ACC112 (cell line): ENCODE measurements at regions not wholly inside any gene's neighbourhood (a gene's known extent, or its start where the extent isn't known, plus 50 kb on each side); places are given as distances from the start of the nearest gene placed in this dataset.

ENCODE experiments used
- H2AFZ ChIP-seq: fragments of 200-600 bp; sonication (generic); one replicate; pipeline ENCODE4 v1.6.0; 2017; ENCODE audit warnings: antibody characterized with exemption, low read length; ENCODE audit not compliant: unreplicated experiment
- H3K27ac ChIP-seq: fragments of 200-600 bp; sonication (generic); 2 replicates; pipeline ENCODE4 v1.5.1; 2014; ENCODE audit warnings: low read depth, mild to moderate bottlenecking, antibody characterized with exemption, low read length, moderate library complexity
- H3K27me3 ChIP-seq: fragments of 200-600 bp; sonication (generic); 2 replicates; pipeline ENCODE4 v1.6.1; 2014; ENCODE audit warnings: mild to moderate bottlenecking, antibody characterized with exemption, low read length, moderate library complexity, mixed read lengths; ENCODE audit not compliant: insufficient read depth
- H3K36me3 ChIP-seq: fragments of 200-600 bp; sonication (generic); 2 replicates; pipeline ENCODE4 v1.6.1; 2016; ENCODE audit warnings: mild to moderate bottlenecking, antibody characterized with exemption, low read length, moderate library complexity, mixed read lengths; ENCODE audit not compliant: insufficient read depth
- H3K4me1 ChIP-seq: fragments of 200-600 bp; sonication (generic); one replicate; pipeline ENCODE4 v1.6.1; 2016; ENCODE audit warnings: low read length, mixed read lengths; ENCODE audit not compliant: insufficient read depth, unreplicated experiment, control insufficient read depth
- H3K4me3 ChIP-seq: fragments of 200-600 bp; sonication (generic); 2 replicates; pipeline ENCODE4 v1.5.1; 2014; ENCODE audit warnings: mild to moderate bottlenecking, low read depth, low read length
- H3K79me2 ChIP-seq: fragments of 200-600 bp; sonication (generic); one replicate; pipeline ENCODE4 v1.6.0; 2016; ENCODE audit warnings: low read length; ENCODE audit not compliant: control insufficient read depth, unreplicated experiment, insufficient read depth

DNA sequence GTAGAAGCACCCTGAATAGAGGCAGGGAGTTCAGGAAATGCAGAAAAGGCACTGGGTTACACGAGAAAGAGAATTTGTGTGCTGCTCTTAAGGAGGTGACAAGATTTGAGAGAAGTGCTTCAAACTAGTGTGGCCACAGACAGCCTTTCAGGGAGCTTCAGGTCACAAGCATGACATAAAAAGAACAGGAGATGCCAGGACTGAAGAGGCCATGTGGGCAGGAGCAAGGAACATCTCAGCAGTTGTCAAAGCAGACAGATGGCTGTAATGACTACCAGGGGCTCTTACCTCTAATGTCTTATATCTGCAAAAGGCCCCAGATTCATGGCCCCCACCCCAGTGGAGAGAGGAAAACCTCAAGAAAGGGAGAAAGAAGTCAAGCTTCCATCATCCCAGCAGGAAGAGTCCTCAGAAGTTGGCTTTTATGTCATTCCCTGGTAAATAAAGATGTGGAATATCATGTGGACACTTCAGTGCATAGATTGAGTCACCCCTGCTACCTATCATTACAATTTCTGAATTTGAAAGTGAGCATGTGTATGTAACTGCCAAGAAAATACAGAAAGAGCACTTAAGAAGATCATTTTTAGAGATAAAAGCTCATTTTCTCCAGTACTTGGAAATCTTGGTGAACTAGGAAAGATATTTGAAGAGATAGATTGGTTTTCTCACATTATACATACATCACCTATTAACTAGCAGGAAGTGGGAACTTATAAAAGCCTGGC is 214.4 kb upstream of the RORB start:
- Histone ChIP-seq H3K79me2 (no peaks in the 10 kb centered on the region), H3K4me3 (no peak overlapping the region), H3K4me1 (no peaks in the 10 kb centered on the region), H2AFZ (no peak overlapping the region), H3K27ac (no peak overlapping the region), H3K36me3 (no peaks in the 10 kb centered on the region), H3K27me3 (no peaks in the 10 kb centered on the region)

DNA sequence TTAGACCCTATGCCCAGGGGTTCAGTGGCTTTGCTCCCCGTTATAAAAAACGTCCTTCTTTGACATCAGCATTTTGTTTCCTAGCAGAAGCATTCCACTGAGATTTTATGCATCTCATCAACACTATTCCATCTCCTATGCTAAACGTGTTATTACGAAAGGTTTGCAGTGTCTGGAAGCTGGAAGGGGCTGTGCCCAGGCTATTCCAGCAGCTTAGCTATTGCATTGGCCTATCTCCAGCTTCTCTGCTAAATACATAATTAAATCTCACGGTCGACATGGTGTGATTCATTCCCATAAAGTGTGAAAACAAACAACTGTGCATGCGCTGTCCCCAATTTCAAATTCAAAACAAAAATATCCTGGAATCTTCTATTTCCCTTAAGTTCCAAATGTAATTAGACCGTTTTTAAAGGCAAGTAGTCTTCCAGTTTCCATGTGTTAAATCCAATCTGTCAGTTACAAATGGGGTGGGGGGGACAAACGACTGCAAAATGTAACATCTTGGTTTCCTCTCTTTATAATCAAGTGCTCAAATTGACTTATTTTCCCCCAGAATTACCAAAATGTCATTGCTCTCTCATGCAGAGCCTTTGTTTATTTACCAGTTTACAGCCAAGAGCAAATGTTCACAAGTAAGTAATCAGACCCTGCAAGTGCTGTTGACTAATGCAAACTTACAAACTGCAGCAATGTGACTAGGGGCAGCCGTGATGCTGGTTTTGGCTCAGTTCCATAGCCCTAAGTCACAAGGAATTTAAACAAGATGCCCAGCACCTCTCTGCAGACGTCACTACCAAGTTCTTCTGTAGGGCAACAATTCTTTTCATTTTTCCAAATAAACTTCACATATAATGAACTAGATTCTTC is 212.3 kb upstream of the RORB start:
- H3K4me3 ChIP-seq: no peak overlapping the region
- no peaks in the 10 kb centered on the region for H3K4me1 ChIP-seq
- no peak overlapping the region for H3K27ac ChIP-seq
- no peaks in the 10 kb centered on the region for H3K79me2 ChIP-seq
- no peaks in the 10 kb centered on the region for H3K36me3 ChIP-seq
- H3K27me3 ChIP-seq: no peaks in the 10 kb centered on the region
- no peak overlapping the region for H2AFZ ChIP-seq

DNA sequence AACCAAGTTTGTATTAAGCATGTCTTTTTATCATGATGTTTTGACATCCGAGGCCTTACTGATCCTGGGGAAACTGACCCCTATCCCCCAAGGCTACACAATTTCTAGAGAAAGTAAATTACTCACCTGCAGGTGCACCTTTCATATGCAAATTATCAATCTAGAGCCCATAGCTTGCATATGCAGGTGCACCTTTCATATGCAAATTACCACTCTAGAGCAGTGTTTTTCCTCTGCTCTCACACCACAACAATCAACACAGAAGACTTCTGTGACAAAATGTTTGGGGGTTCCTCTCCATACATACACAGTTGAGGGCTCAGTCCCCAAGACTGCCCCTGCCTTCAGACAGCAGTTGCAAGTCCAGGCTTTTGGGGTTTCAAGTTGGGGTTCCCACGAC is 203.7 kb upstream of the RORB start:
- Histone ChIP-seq H3K36me3 (no peaks in the 10 kb centered on the region), H3K4me1 (no peaks in the 10 kb centered on the region), H3K79me2 (no peaks in the 10 kb centered on the region), H3K27me3 (no peaks in the 10 kb centered on the region), H2AFZ (no peak overlapping the region), H3K4me3 (no peak overlapping the region), H3K27ac (no peak overlapping the region)

DNA sequence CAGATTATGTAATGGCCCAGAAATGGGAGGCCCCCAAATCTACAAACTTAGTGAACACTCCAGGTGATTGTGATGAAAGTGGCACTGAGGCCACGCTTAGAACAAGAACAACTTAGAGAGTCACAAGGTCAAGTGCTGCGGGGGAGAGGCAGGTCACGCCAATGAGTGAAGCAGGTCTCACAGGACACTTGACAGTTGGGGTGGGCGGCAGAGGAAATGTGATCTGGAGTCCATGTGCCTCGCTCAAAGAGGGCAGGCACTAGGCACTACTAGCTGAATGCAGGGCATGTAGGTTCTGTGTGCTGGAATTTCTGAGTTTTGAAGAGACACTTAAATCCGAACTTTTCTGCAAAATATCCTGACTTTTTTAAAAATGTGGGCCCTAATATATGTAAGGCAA is 193.2 kb upstream of the RORB start:
- H3K4me3 ChIP-seq: no peak overlapping the region
- no peaks in the 10 kb centered on the region for H3K79me2 ChIP-seq
- H3K4me1 ChIP-seq: no peaks in the 10 kb centered on the region
- H3K27ac ChIP-seq: no peak overlapping the region
- H3K27me3 ChIP-seq: no peaks in the 10 kb centered on the region
- no peak overlapping the region for H2AFZ ChIP-seq
- no peaks in the 10 kb centered on the region for H3K36me3 ChIP-seq

DNA sequence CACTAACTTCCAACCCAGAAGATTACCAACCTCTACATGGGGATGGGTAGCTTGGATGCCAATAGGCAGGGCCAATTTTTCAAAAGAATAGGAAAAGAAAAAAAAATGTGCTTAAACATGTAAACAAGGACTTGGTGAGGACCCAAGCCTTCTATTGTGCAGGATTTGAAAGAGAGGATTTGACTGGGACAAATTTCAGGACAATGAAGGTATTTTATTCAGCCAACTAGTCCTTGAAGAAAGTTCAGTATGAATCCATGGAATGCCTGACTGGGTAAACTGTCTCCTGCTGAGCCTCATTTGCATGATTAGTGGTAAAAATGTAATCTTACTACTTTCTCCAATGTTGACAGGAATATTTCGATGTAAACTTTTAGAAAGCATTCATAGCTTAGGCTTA is 192.5 kb upstream of the RORB start:
- Histone ChIP-seq H3K79me2 (no peaks in the 10 kb centered on the region), H3K4me3 (no peak overlapping the region), H3K27ac (no peak overlapping the region), H3K36me3 (no peaks in the 10 kb centered on the region), H2AFZ (no peak overlapping the region), H3K27me3 (no peaks in the 10 kb centered on the region), H3K4me1 (no peaks in the 10 kb centered on the region)

DNA sequence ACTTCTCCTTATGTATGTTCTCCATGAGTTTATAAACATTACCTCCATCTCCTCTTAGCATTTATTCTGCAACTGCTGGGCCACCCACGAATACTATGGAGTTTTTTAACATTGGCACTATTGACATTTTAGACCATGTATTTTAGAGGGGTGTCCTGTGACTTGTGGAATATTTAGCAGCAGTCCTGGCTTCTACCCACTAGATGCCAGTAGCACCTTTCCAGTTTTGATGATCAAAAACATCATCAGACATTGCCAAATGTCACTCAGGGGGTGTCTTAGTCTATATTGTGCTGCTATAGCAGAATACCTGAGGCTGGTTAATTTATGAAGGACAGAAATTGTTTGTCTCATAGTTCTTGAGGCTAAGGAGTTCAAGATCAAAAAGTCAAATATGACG is 187.5 kb upstream of the RORB start:
- Histone ChIP-seq H2AFZ (no peak overlapping the region), H3K27me3 (no peaks in the 10 kb centered on the region), H3K27ac (no peak overlapping the region), H3K4me3 (no peak overlapping the region), H3K4me1 (no peaks in the 10 kb centered on the region), H3K79me2 (no peaks in the 10 kb centered on the region), H3K36me3 (no peaks in the 10 kb centered on the region)

DNA sequence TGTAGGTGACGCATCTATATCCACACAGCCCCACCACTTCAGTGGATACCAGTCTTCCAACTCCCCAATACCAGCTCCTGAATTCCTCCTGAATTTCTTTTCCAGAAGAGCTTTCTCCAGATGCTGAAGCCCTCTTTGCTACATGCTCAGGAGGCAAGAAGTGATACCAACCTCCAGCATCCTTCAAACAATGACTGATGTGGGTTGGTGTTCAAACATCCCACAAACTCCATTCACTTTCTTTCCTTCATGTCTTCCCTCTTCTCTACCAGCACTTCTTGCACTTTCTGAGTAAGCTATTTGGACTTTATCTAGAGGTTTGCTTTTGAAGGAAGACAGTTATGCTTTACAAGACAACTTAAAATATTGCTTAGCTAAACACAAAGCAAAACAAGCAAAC is 179.9 kb upstream of the RORB start:
- no peaks in the 10 kb centered on the region for H3K36me3 ChIP-seq
- H3K27me3 ChIP-seq: no peaks in the 10 kb centered on the region
- H3K4me1 ChIP-seq: no peaks in the 10 kb centered on the region
- H2AFZ ChIP-seq: no peak overlapping the region
- no peak overlapping the region for H3K4me3 ChIP-seq
- H3K79me2 ChIP-seq: no peaks in the 10 kb centered on the region
- no peak overlapping the region for H3K27ac ChIP-seq

DNA sequence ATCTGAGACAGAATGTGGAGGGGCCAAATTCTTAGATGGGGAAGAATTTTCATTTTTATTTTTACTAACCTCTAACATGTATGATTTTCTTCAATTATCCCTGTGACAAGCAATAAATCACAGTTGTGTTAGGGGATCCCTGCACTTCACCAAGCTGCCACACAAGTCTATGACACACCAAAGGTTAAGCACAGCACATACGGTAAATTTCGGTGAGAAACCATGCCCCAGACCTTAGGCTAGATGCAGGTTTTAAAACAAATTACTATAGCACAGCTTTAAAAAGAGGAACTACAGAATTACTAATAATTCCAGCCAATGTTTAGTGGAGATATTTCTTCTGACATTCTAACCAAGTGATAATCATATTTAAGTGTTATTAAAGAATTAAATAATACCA is 175.7 kb upstream of the RORB start:
- H3K4me3 ChIP-seq: no peak overlapping the region
- H3K27me3 ChIP-seq: no peaks in the 10 kb centered on the region
- H2AFZ ChIP-seq: no peak overlapping the region
- no peaks in the 10 kb centered on the region for H3K36me3 ChIP-seq
- no peak overlapping the region for H3K27ac ChIP-seq
- H3K79me2 ChIP-seq: no peaks in the 10 kb centered on the region
- H3K4me1 ChIP-seq: no peaks in the 10 kb centered on the region

DNA sequence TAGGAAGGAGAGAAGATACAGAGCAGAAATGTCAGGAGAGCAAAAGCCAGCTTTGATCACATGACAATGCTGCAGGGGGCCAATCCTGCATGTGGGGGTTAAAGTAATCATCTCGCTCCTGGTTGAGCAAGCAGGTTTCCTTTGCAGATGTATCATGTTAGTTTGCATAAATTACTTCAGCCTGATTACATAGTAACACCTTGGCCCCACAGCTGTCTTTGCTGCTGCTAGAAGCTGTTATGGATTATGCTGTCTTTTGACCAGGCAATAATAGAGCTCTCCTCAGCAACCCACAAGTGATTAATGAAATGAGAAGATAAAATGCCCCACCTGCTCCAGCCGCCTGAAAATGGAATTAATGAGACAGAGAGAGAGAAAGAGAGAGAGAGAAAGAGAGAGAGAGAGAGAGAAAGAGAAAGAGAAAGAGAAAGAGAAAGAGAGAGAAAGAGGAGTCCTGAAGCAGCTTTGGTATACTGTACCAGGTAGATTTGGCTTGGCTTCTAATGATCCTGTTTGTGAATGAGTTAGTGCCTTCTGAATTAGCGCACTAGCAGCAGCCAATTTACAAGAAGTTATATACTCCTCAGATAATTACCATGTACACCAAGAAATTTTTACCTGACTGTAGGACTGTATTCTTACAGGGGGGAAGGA is 174.3 kb upstream of the RORB start:
- Histone ChIP-seq H3K4me1 (no peaks in the 10 kb centered on the region), H3K36me3 (no peaks in the 10 kb centered on the region), H2AFZ (no peak overlapping the region), H3K79me2 (no peaks in the 10 kb centered on the region), H3K27ac (no peak overlapping the region), H3K4me3 (no peak overlapping the region), H3K27me3 (no peaks in the 10 kb centered on the region)

DNA sequence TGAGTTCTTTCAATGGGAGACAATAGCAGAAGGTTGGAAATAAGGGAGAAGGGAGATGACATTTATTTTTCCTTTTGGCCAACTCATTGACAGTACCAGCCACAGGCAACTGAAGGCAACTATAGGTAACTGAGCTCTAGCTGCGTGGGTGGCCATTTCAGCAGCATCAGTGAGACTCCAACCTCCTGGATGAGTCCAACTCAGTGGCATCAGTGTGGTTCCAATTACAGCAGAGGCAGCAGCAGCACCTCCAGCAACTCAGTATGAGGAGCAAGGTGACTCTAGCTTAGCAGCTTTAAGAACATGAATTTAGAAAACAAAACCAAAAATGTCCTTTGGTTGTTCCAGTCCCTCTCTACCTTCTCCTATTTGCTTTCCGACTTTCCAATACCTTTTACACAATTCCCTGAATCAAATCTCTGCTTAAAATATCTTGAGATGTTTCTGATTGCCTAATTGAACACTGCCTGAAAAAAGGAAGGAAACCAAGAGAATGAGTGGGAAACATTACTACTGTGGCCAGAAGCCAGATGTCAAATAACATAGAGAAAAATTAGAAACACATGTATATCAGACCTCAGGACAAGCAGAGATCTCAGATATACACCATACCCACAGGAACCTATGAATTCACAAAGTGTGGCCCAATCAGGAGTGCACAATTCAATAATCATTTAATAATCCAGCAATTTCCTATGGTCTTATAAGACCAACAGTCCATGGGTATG is 166.5 kb upstream of the RORB start:
- Histone ChIP-seq H2AFZ (no peak overlapping the region), H3K4me1 (no peaks in the 10 kb centered on the region), H3K27ac (no peak overlapping the region), H3K4me3 (no peak overlapping the region), H3K27me3 (peaks cover 18% of the 10 kb centered on the region), H3K36me3 (no peaks in the 10 kb centered on the region), H3K79me2 (no peaks in the 10 kb centered on the region)
